WTC11 (cell line): ENCODE measurements at regions not wholly inside any gene's neighbourhood (a gene's known extent, or its start where the extent isn't known, plus 50 kb on each side); places are given as distances from the start of the nearest gene placed in this dataset.

Source experiments
- ATAC-seq: fragments of 200-7000 bp; cut with Tn5 transposase; 2 replicates; pipeline ENCODE4 v1.10.0; 2021; ENCODE audit warnings: mild to moderate bottlenecking, moderate library complexity
- CTCF ChIA-PET: fragments of 300-600 bp; sonication (Branson Sonifier 250); formaldehyde crosslinking; loops from one replicate; lab custom pipeline; 2021; ENCODE audit warnings: antibody characterized with exemption; lab: Charles Lee
- POLR2A ChIA-PET: fragments of 350-600 bp; sonication (Branson Sonifier 250); formaldehyde crosslinking; loops from one replicate; lab custom pipeline; 2021; ENCODE audit warnings: antibody characterized with exemption; lab: Charles Lee
- DNase-seq: peaks from one replicate; pipeline ENCODE4 v3.0.0; 2021; ENCODE audit warnings: low spot score
- H3K27ac Mint-ChIP-seq: 2 replicates; pipeline ENCODE4 v1.8.0; 2021; ENCODE audit warnings: mixed read lengths
- H3K27me3 Mint-ChIP-seq: 2 replicates; pipeline ENCODE4 v1.8.0; 2021; ENCODE audit warnings: low read depth, mild to moderate bottlenecking, moderate library complexity, mixed read lengths
- H3K36me3 Mint-ChIP-seq: 2 replicates; pipeline ENCODE4 v1.8.0; 2021; ENCODE audit warnings: mixed read lengths
- H3K4me1 Mint-ChIP-seq: 2 replicates; pipeline ENCODE4 v1.8.0; 2022; ENCODE audit warnings: mixed read lengths
- H3K4me3 Mint-ChIP-seq: 2 replicates; pipeline ENCODE4 v1.8.0; 2021; ENCODE audit warnings: mild to moderate bottlenecking, moderate library complexity, mixed read lengths
- H3K9me3 Mint-ChIP-seq: 2 replicates; pipeline ENCODE4 v1.8.0; 2021; ENCODE audit warnings: mixed read lengths
- ATF3 ChIP-seq: sonication (generic); formaldehyde crosslinking; conservative IDR thresholded peaks from 2 replicates; pipeline ENCODE4 v1.8.1; 2022; ENCODE audit warnings: mild to moderate bottlenecking, missing genetic modification reagents
- CREM ChIP-seq: sonication (generic); formaldehyde crosslinking; IDR thresholded peaks from 2 replicates; pipeline ENCODE4 v1.8.1; 2022; ENCODE audit warnings: mild to moderate bottlenecking, missing genetic modification reagents, moderate library complexity
- ELF4 ChIP-seq: sonication (generic); formaldehyde crosslinking; IDR thresholded peaks from 2 replicates; pipeline ENCODE4 v1.8.1; 2022; ENCODE audit warnings: low read depth, mild to moderate bottlenecking, moderate library complexity, missing genetic modification reagents
- GTF2I ChIP-seq: fragments of 250-450 bp; sonication (Bioruptor Pico); conservative IDR thresholded peaks from 2 replicates; pipeline ENCODE4 v1.4.0; 2021; ENCODE audit warnings: mild to moderate bottlenecking
- MXD4 ChIP-seq: fragments of 250-450 bp; sonication (Bioruptor Pico); IDR thresholded peaks from 2 replicates; pipeline ENCODE4 v1.8.0; 2021; ENCODE audit warnings: mild to moderate bottlenecking, moderate library complexity, borderline replicate concordance
- NFATC4 ChIP-seq: fragments of 250-450 bp; sonication (Bioruptor Pico); IDR thresholded peaks from 2 replicates; pipeline ENCODE4 v1.9.0; 2021; ENCODE audit warnings: mild to moderate bottlenecking
- NFE2L1 ChIP-seq: sonication (generic); formaldehyde crosslinking; IDR thresholded peaks from 2 replicates; pipeline ENCODE4 v1.8.1; 2023; ENCODE audit warnings: missing genetic modification reagents
- NFYB ChIP-seq: sonication (generic); formaldehyde crosslinking; conservative IDR thresholded peaks from 2 replicates; pipeline ENCODE4 v1.8.0; 2022; ENCODE audit warnings: low read depth, missing genetic modification reagents
- NR2C2 ChIP-seq: sonication (generic); formaldehyde crosslinking; IDR thresholded peaks from 2 replicates; pipeline ENCODE4 v1.8.0; 2022; ENCODE audit warnings: mild to moderate bottlenecking, missing genetic modification reagents
- NR3C1 ChIP-seq: sonication (generic); formaldehyde crosslinking; conservative IDR thresholded peaks from 2 replicates; pipeline ENCODE4 v1.8.1; 2023; ENCODE audit warnings: low read depth, mild to moderate bottlenecking, missing genetic modification reagents
- PRRX2 ChIP-seq: fragments of 250-450 bp; sonication (Bioruptor Pico); IDR thresholded peaks from 2 replicates; pipeline ENCODE4 v1.8.0; 2021; ENCODE audit warnings: mild to moderate bottlenecking
- SMAD4 ChIP-seq: sonication (generic); formaldehyde crosslinking; IDR thresholded peaks from 2 replicates; pipeline ENCODE4 v1.8.0; 2022; ENCODE audit warnings: mild to moderate bottlenecking, missing genetic modification reagents
- TF ChIP-seq, protein P1 (sequence below): sonication (generic); formaldehyde crosslinking; IDR thresholded peaks from 2 replicates; pipeline ENCODE4 v1.8.0; 2023; ENCODE audit warnings: mild to moderate bottlenecking, missing genetic modification reagents
- TF ChIP-seq, protein P2 (sequence below): sonication (generic); formaldehyde crosslinking; IDR thresholded peaks from 2 replicates; pipeline ENCODE4 v1.8.1; 2022; ENCODE audit warnings: low read depth, mild to moderate bottlenecking, moderate library complexity, missing genetic modification reagents, borderline replicate concordance
- TF ChIP-seq, protein P3 (sequence below): fragments of 250-450 bp; sonication (Bioruptor Pico); IDR thresholded peaks from 2 replicates; pipeline ENCODE4 v2.1.2; 2022; ENCODE audit warnings: mild to moderate bottlenecking, moderate library complexity
- TF ChIP-seq, protein P4 (sequence below): sonication (generic); formaldehyde crosslinking; IDR thresholded peaks from 2 replicates; pipeline ENCODE4 v1.8.1; 2023; ENCODE audit warnings: mild to moderate bottlenecking, missing genetic modification reagents
- TF ChIP-seq, protein P5 (sequence below): sonication (generic); formaldehyde crosslinking; IDR thresholded peaks from 2 replicates; pipeline ENCODE4 v1.8.0; 2022; ENCODE audit warnings: mild to moderate bottlenecking, missing genetic modification reagents

GRCh38 chr18:60624207-60624606, 251.6 kb upstream of the MC4R start (continued):
- TF ChIP-seq, protein P1, sequence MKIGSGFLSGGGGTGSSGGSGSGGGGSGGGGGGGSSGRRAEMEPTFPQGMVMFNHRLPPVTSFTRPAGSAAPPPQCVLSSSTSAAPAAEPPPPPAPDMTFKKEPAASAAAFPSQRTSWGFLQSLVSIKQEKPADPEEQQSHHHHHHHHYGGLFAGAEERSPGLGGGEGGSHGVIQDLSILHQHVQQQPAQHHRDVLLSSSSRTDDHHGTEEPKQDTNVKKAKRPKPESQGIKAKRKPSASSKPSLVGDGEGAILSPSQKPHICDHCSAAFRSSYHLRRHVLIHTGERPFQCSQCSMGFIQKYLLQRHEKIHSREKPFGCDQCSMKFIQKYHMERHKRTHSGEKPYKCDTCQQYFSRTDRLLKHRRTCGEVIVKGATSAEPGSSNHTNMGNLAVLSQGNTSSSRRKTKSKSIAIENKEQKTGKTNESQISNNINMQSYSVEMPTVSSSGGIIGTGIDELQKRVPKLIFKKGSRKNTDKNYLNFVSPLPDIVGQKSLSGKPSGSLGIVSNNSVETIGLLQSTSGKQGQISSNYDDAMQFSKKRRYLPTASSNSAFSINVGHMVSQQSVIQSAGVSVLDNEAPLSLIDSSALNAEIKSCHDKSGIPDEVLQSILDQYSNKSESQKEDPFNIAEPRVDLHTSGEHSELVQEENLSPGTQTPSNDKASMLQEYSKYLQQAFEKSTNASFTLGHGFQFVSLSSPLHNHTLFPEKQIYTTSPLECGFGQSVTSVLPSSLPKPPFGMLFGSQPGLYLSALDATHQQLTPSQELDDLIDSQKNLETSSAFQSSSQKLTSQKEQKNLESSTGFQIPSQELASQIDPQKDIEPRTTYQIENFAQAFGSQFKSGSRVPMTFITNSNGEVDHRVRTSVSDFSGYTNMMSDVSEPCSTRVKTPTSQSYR (CRISPR knock-in tag) = no peak
- TF ChIP-seq, protein P2, sequence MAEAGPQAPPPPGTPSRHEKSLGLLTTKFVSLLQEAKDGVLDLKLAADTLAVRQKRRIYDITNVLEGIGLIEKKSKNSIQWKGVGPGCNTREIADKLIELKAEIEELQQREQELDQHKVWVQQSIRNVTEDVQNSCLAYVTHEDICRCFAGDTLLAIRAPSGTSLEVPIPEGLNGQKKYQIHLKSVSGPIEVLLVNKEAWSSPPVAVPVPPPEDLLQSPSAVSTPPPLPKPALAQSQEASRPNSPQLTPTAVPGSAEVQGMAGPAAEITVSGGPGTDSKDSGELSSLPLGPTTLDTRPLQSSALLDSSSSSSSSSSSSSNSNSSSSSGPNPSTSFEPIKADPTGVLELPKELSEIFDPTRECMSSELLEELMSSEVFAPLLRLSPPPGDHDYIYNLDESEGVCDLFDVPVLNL (CRISPR knock-in tag) = no peak
- no peak for TF ChIP-seq MXD4 (CRISPR knock-in tag)
- TF ChIP-seq CREM (CRISPR knock-in tag) = no peak
- no peak for TF ChIP-seq NR3C1 (CRISPR knock-in tag)

GRCh38 chr18:60639836-60640235, 267.3 kb upstream of the MC4R start:
- H3K9me3 Mint-ChIP-seq = peaks cover 18% of the 10 kb centered on the region
- no peak for TF ChIP-seq PRRX2
- TF ChIP-seq, protein P3, sequence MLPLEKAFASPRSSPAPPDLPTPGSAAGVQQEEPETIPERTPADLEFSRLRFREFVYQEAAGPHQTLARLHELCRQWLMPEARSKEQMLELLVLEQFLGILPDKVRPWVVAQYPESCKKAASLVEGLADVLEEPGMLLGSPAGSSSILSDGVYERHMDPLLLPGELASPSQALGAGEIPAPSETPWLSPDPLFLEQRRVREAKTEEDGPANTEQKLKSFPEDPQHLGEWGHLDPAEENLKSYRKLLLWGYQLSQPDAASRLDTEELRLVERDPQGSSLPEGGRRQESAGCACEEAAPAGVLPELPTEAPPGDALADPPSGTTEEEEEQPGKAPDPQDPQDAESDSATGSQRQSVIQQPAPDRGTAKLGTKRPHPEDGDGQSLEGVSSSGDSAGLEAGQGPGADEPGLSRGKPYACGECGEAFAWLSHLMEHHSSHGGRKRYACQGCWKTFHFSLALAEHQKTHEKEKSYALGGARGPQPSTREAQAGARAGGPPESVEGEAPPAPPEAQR (CRISPR knock-in tag) = no peak
- TF ChIP-seq, protein P4, sequence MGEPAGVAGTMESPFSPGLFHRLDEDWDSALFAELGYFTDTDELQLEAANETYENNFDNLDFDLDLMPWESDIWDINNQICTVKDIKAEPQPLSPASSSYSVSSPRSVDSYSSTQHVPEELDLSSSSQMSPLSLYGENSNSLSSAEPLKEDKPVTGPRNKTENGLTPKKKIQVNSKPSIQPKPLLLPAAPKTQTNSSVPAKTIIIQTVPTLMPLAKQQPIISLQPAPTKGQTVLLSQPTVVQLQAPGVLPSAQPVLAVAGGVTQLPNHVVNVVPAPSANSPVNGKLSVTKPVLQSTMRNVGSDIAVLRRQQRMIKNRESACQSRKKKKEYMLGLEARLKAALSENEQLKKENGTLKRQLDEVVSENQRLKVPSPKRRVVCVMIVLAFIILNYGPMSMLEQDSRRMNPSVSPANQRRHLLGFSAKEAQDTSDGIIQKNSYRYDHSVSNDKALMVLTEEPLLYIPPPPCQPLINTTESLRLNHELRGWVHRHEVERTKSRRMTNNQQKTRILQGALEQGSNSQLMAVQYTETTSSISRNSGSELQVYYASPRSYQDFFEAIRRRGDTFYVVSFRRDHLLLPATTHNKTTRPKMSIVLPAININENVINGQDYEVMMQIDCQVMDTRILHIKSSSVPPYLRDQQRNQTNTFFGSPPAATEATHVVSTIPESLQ = no peak
- TF ChIP-seq, protein P5, sequence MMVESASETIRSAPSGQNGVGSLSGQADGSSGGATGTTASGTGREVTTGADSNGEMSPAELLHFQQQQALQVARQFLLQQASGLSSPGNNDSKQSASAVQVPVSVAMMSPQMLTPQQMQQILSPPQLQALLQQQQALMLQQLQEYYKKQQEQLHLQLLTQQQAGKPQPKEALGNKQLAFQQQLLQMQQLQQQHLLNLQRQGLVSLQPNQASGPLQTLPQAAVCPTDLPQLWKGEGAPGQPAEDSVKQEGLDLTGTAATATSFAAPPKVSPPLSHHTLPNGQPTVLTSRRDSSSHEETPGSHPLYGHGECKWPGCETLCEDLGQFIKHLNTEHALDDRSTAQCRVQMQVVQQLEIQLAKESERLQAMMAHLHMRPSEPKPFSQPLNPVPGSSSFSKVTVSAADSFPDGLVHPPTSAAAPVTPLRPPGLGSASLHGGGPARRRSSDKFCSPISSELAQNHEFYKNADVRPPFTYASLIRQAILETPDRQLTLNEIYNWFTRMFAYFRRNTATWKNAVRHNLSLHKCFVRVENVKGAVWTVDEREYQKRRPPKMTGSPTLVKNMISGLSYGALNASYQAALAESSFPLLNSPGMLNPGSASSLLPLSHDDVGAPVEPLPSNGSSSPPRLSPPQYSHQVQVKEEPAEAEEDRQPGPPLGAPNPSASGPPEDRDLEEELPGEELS = no peak
- no peaks in the 10 kb centered on the region for H3K4me1 Mint-ChIP-seq
- no peak for DNase-seq
- no peak overlapping the region for H3K4me3 Mint-ChIP-seq
- no peaks in the 10 kb centered on the region for H3K27me3 Mint-ChIP-seq
- peaks cover 3% of the 10 kb centered on the region; the same call in 1 of the 2 replicates for H3K36me3 Mint-ChIP-seq
- CTCF ChIA-PET = no interaction called here
- POLR2A ChIA-PET = no interaction called here
- no peak overlapping the region for H3K27ac Mint-ChIP-seq
- ATAC-seq = no peak

DNA sequence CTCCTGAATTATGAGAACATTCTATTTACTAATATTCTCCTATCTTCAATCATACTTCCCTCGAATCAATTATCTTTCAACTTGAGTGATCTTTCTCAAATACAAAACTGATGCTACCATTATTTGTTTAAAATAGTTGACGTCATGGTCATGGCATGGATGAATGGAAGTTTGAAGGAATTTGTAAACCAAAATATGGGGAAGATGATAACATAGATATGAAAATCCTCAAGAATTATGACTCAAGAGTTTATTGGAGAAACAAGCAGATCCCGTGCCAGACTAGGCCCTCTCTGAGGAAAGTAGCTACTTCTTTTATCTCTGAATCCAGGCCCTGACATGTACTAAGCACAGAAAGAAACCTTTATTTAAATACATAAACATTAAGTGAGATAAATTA, 270.4 kb upstream of the MC4R start:
- Mint-ChIP-seq H3K9me3 (peaks cover 11% of the 10 kb centered on the region), H3K36me3 (no peaks in the 10 kb centered on the region), H3K27ac (no peak overlapping the region), H3K27me3 (no peaks in the 10 kb centered on the region), H3K4me1 (no peaks in the 10 kb centered on the region), H3K4me3 (no peak overlapping the region)
- ChIA-PET CTCF (no interaction called here), POLR2A (no interaction called here)
- TF ChIP-seq, protein P5 = no peak
- TF ChIP-seq NFATC4 (CRISPR knock-in tag) = no peak
- TF ChIP-seq NR2C2 = no peak
- TF ChIP-seq NFYB (CRISPR knock-in tag) = no peak
- no peak for TF ChIP-seq PRRX2
- no peak for TF ChIP-seq GTF2I (CRISPR knock-in tag)
- no peak for TF ChIP-seq SMAD4
- no peak for TF ChIP-seq ELF4 (CRISPR knock-in tag)
- TF ChIP-seq NFE2L1 (CRISPR knock-in tag) = no peak
- TF ChIP-seq, protein P4 = no peak
- TF ChIP-seq ATF3 (CRISPR knock-in tag) = no peak
- ATAC-seq (no peak), DNase-seq (no peak)
